T47D (cell line): ENCODE measurements at regions not wholly inside any gene's neighbourhood (a gene's known extent, or its start where the extent isn't known, plus 50 kb on each side); places are given as distances from the start of the nearest gene placed in this dataset.

Experiments used
- DNase-seq, 2 experiments: peaks; one replicate each; pipeline versions ENCODE4 v3.0.0 to v3.0.0-alpha.2; 2011 to 2012; ENCODE audit warnings: low read depth in 1 of 2, low spot score in 1 of 2
- JUND ChIP-seq: IDR thresholded peaks from 2 replicates; pipeline ENCODE4 v1.6.1; 2012; ENCODE audit warnings: low read depth
- in situ Hi-C: cut with HindIII; loops from 2 replicates; pipeline ENCODE4 v1.10.0; 2016; ENCODE audit warnings: low sequenced_read_pairs, low pct_unique_long_range_greater_than_20kb

DNA sequence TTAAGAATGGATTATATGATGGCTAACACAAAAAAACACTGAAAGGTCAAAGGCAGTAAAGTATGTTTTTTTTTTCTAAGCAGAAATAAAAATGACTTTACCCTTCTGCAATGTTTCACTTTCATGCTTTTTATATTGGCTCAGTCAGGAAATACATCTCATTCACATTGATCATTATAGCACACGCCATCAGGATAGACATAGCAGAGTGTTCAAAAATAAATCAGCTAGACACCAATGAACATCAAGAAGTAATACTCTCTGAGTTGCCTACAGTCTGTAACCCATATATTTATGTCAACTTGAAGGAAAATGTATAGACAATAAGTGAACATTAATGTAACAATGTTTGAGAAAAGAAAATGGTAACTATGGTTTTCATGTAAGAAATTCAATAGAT lies 535.2 kb upstream of the EPHA7 start:
- in situ Hi-C loops, result no loop called here
- DNase-seq, result no peak
- no peak for TF ChIP-seq JUND

DNA sequence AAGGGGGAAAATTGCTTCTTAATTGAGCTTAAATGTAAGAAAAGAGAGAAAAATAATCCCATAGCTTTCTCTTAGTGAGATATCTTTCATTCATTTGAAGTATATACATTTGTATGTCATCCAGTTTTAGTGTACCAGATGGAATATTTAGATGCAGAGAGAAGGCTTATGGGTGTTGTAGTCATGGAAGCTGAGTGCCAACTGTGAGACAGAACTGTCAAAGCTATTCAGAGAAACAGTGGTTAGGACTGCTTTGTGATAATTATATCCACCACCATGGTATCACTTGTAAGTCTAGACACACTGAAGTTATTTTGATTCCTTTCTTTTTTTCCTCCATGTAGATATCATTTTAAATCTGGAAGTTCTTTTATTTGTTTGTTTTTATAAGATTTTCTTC lies 524.3 kb upstream of the EPHA7 start:
- TF ChIP-seq JUND, result no peak
- in situ Hi-C loops, result no loop called here
- no peak for DNase-seq

DNA sequence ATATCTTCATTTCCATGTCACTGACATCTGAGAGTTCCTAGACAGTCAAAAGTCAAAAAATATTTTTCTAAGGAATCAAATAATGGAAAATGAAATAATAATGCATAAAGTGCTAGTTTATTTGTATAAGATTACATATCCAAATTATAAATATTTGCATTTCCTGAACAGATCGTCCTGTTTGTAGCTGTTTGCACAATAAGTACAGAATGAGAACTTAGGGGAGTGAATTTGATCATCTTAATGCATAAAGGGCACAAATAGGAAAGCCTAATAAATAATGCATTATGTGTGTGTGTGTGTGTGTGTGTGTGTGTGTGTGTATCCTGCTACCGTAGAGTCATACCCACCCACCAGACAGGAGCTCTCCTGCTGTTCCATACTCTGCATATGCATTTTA lies 521.0 kb upstream of the EPHA7 start:
- TF ChIP-seq JUND, result no peak
- in situ Hi-C loops, result no loop called here
- DNase-seq, result no peak

DNA sequence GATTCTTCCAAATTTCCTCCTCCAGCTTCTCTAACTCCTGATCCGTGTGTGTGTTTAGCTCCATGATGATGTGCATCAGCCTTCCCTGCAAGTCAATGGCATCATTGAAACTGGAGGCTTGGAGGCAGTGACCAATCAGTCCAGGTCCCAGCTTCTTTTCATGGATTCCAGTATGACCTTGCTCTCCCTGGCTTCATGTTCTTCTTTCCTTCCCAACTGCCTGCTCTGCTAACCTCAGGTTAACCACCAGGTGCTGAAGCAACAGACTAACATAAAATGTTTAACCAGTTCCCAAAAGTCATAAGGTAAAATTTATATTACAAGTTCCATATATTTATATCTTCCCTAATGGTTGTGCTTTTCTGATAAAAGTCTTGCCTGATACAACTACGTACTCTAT lies 512.8 kb upstream of the EPHA7 start:
- DNase-seq, result no peak
- in situ Hi-C loops, result no loop called here
- no peak for TF ChIP-seq JUND

DNA sequence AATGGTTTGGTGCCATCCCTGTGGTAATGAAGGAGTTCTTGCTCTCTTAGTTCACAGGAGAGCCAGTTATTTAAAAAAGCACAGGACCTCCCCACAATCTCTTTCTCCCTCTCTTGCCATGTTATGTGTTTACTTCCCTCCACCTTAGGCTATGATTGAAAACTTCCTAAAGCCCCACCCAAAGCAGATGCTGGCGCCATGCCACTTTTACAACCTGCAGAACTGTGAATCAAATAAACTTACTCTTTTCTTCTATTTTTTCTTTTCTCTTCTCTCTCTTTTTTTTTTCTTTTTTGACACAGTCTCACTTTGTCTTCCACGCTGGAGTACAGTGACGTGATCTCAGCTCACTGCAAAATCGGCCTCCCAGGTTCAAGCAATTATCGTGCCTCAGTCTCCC lies 508.4 kb upstream of the EPHA7 start:
- peak in 1 of 2 experiments; percentile 1 for DNase-seq
- TF ChIP-seq JUND, result no peak
- in situ Hi-C loops, result no loop called here

DNA sequence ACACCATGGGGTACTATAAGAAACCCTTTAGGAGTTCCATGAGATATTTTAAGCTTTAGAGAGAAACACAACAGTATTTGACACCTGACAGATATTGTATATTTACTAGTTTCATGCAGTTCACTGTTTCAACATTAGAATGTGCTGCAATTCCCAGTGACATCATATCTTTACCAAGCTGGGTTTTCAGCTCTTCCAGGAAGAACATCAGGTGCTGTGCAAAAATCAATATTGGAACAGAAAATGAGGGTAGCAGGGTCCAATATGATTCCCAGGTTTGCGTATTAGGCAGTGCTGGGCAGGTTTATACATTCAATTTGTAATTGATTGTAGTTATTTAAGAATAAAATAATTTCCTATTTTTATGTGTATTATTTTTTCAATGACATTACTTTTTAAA lies 500.0 kb upstream of the EPHA7 start:
- in situ Hi-C loops, result no loop called here
- DNase-seq, result no peak
- no peak for TF ChIP-seq JUND

DNA sequence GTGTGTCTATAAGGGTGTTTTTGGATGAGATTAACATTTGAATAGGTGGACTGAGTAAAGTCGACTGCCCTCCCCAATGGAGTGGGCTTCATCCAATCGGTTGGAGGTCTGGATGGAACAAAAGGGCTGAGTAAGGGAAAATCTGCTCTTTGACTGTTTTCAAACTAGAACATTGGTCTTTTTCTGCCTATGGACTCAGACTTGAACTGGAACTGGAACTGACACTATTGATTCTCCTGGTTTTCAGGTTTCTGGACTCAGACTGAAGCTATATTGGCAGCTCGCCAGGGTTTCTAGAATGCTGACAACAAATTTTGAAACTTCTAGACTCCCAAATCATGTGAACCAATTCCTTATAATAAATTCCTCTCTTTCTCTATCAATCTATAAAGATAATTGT lies 498.9 kb upstream of the EPHA7 start:
- no peak for DNase-seq
- in situ Hi-C loops, result no loop called here
- TF ChIP-seq JUND, result no peak

DNA sequence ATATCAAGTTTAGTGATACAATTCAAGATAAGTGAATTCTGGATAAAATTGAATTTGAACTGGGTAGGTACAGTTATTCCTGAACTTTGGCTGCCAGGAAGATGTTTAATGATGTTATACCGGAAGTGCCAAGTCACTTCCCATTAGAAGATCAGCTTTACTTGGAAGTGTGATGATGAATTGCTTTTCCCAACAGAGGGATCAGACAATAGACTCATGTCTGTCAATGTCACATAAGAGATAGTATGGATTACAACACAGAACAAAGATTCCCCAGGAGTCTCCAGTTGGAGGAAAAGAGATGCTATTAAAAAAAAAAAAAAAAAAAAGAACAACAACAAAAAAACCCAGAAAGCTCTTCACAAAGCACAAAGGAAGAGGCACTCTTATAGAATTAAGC lies 497.9 kb upstream of the EPHA7 start:
- in situ Hi-C loops, result no loop called here
- DNase-seq, result no peak
- TF ChIP-seq JUND, result no peak

DNA sequence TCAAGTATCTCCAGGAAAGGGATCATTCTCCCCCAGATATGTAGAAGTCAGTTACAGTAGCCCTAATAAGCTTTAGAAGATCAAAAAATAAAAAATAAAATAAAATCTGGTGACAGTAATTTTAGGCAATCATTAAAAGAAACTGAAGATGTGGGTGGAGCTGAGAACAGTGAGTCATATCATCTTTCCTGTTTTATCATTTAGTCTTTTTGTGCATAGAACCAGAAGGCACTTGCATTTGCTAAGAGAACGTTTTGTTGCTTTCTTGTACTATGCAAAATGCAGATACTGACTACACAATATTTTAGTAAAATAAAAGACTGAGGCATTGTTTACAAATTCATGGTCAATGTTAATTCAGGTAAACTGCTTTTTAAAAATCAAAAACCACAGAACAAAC lies 497.4 kb upstream of the EPHA7 start:
- in situ Hi-C loops, result no loop called here
- no peak for DNase-seq
- no peak for TF ChIP-seq JUND

DNA sequence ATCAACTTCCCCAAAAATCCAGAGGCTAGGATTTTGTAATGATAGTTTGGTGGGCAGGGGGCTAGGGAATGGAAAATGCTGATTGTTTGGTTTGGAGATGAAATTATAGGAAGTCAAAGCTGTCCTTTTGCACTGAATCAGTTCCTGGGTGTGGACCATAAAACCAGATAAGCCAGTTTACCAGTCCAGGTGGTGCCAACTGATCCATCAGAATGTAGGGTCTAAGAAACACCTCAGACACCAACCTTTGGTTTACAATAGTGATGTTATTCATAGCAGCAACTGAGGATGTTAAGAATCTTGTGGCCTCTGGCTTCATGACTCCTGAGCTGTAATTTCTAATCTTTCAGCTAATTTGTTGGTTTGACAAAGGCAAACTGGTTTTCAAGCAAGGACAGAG lies 496.6 kb upstream of the EPHA7 start:
- in situ Hi-C loops, result no loop called here

DNA sequence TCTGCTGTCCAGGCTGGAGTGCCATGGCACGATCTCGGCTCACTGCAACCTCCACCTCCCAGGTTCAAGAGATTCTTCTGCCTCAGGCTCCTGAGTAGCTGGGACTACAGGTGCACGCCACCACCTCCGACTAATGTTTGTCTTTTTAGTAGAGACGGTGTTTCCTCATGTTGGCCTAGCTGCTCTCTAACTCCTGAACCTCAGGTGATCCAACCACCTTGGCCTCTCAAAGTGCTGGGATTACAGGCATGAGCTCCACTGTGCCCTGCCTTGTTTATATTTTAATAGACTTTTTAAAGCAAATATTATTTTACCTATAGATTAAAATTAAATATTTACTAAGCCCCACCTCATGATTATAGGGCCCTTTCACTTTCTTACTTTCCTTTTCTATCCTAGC lies 483.2 kb upstream of the EPHA7 start:
- in situ Hi-C loops, result no loop called here
- TF ChIP-seq JUND, result no peak
- no peak for DNase-seq

More for the DNA sequence above, 496.6 kb upstream of the EPHA7 start:
- no peak for DNase-seq
- no peak for TF ChIP-seq JUND

DNA sequence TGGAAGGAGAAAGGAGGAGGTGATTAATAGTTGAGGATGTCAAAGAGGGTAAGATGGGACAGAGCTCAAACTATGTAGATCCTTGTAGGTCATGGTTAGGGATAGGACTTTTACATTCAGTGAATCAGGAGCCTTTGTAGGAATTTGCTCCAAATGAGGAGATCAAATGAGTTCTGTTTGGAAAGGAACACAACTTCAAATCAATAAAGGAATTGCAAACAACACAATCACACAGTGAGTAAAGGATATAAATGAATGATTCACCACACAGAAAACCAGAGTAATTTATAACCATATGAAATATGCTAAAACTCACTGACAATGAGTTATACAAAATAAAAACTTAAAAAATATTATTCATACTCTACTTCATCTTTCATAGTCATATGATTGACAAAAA lies 480.8 kb upstream of the EPHA7 start:
- in situ Hi-C loops, result no loop called here
- DNase-seq, result no peak
- TF ChIP-seq JUND, result no peak

DNA sequence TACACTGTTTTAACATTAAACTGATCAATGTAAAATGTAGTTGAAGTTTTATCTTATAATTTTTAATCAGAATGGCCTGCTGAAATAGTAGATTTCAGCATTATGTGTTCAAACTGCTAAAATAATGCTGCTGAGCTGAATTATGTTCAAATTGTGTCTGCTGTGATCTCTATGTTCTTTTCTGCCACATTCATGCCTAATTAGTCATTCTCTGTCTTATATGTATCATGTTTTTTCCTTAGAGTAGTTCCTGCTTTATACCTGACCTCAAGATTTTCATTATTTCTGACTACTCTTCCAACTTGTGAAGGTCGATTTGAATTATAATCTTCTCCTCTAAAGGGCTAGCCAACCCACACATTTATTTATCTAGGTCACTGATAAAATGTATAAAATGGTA lies 476.7 kb upstream of the EPHA7 start:
- TF ChIP-seq JUND, result no peak
- no peak for DNase-seq
- in situ Hi-C loops, result no loop called here

DNA sequence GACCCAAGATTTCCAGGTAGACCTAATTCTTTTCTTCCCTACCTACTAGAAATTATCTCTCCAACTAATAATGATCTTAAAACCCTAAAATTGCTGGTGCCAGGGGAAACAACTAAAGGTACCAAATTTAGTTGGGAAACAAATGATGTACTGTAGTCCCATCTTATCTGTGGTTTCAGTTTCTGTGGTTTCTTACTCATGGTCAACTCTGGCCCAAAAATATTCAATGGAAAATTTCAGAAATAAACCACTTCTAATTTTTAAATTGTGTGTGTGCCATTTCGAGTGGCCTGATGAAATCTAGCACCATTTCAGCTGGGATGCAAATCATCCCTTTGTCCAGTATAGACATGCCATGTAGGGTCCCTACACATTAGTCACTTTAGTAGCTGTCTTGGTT lies 475.2 kb upstream of the EPHA7 start:
- no peak for DNase-seq
- no peak for TF ChIP-seq JUND
- in situ Hi-C loops, result no loop called here

DNA sequence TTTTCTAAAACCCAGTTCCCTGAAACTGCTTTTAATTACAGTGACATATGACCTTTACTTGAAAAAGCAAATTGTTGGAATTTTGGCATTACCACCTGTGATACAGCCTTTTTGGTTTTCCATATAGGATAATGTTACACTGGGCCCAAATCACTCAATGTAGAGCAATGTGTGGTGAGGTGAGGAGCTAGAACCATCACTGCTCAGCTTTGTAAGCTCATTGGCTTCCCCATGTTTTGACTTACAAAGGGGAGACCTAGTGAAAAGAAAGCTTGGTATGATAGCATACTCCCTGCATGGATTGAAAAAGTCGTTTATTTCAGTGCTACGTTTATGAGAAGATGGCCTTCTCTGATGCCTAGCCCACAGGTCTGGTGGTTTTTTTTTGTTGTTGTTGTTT lies 470.4 kb upstream of the EPHA7 start:
- TF ChIP-seq JUND, result no peak
- no peak for DNase-seq

More for the DNA sequence above, 470.4 kb upstream of the EPHA7 start:
- in situ Hi-C loops, result no loop called here
